Stomach (tissue), 8 donors: ENCODE measurements at regions not wholly inside any gene's neighbourhood (a gene's known extent, or its start where the extent isn't known, plus 50 kb on each side); places are given as distances from the start of the nearest gene placed in this dataset.

Source experiments
- DNase-seq, 2 donors: peaks; one replicate each; pipeline versions ENCODE4 v3.0.0 to v3.0.0-alpha.2; 2013 to 2019
- H3K27ac ChIP-seq, 5 donors: fragments of 200-600 bp in 4 of 5; sonication (generic) in 4 of 5; one replicate each; pipeline ENCODE4 v1.5.1; 2013 to 2019; ENCODE audit warnings: mild to moderate bottlenecking in 1 of 5, moderate library complexity in 1 of 5
- H3K27me3 ChIP-seq, 3 donors: fragments of 200-600 bp; sonication (generic); one replicate each; pipeline ENCODE4 v1.5.1; 2017 to 2019; ENCODE audit warnings: mixed run types in 1 of 3
- H3K36me3 ChIP-seq, 4 donors: fragments of 200-600 bp; sonication (generic); 1 replicate in 3 of 4; 2 replicates in 1 of 4; pipeline ENCODE4 v1.5.1; 2016 to 2019
- H3K4me1 ChIP-seq, 4 donors: fragments of 200-600 bp; sonication (generic); one replicate each; pipeline ENCODE4 v1.5.1; 2016 to 2019
- H3K4me3 ChIP-seq, 4 donors: fragments of 200-600 bp; sonication (generic) in 3 of 4; one replicate each; pipeline ENCODE4 v1.5.1; 2016 to 2019; ENCODE audit warnings: mild to moderate bottlenecking in 1 of 4
- H3K9me3 ChIP-seq, 4 donors: fragments of 200-600 bp; sonication (generic); one replicate each; pipeline ENCODE4 v1.5.1; 2016 to 2019
- EP300 ChIP-seq: sonication (generic); formaldehyde crosslinking; IDR thresholded peaks from one replicate; pipeline ENCODE4 v1.6.1; 2017; ENCODE audit warnings: antibody characterized with exemption
- POLR2A ChIP-seq, 4 donors: fragments of 450-650 bp; IDR thresholded peaks; one replicate each; pipeline ENCODE4 v1.6.1; 2016; ENCODE audit warnings: antibody characterized with exemption in 4 of 4, control low read depth in 2 of 4, mild to moderate bottlenecking in 1 of 4, moderate library complexity in 1 of 4
- POLR2AphosphoS5 ChIP-seq, 3 donors: sonication (generic); formaldehyde crosslinking; IDR thresholded peaks; one replicate each; pipeline ENCODE4 v1.6.1; 2016; ENCODE audit warnings: antibody characterized with exemption in 3 of 3
- WGBS, 5 donors: extraction: QIAGEN DNeasy Blood & Tissue Kit in 3 of 5; methylation state at CpG; one replicate each; pipeline versions ENCODE4 v1.1.5 to v1.1.7; 2013 to 2018; 5-methylcytosine and 5-hydroxymethylcytosine counted together
- intact Hi-C: fragments of 100-400 bp; cut with DNase I; formaldehyde crosslinking; loops from one replicate; pipeline ENCODE4 v1.15.1; 2023; ENCODE audit warnings: low total_unique reads
- TF ChIP-seq, protein P1 (sequence below), 7 experiments: fragments of 450-650 bp in 4 of 7; fragments of 200-600 bp in 3 of 7; sonication (generic) in 3 of 7; IDR thresholded peaks; one replicate each; pipeline ENCODE4 v1.5.1; 2016 to 2019; ENCODE audit warnings: antibody characterized with exemption in 7 of 7, control low read depth in 2 of 7, mild to moderate bottlenecking in 1 of 7
- donor health status: healthy with polysubstance abuse.
- donor health status: Bipolar disorder and iron deficiency.
- donor health status: healthy.

DNA sequence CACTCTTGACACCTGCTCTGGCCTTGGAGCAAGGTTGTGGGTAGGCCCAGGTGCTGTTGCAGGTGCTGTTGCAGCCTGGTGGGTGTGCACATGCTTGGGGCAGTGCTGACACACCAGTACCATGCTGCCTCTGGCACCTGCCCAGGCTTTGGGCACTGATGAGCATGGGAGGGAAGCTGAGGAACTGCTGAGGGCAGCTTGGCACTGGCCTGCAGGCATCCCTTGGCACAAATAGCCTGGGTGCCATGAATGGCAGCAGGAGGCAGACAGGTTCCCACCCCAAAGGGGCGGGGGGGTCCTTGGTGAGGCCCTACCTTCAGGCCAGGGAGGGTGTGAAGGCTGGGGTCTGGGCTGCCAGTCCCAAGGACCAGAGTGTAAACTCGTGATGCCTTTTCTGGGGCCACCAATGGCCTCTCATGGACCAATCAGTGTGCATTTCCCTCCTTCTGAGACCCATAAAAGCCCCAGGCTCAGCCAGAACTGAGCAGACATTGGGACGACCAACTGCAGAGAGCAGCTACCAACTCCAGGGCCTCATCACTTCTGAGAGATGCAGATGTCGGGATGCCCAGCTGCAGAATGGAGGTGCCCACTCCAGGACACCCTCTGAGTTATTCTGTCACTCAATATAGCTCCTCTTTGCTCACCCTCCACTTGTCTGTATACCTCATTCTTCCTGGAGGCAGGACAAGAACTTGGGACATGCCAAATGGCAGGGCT, 547.4 kb downstream of the ZWINT start:
- intact Hi-C loops, result no loop called here
- H3K27ac ChIP-seq, result no peak overlapping the region
- H3K27me3 ChIP-seq, result no peaks in the 10 kb centered on the region
- H3K36me3 ChIP-seq, result no peaks in the 10 kb centered on the region
- DNase-seq, result no peak
- H3K9me3 ChIP-seq, result peaks cover 0 to 22% (median 12%) of the 10 kb centered on the region in 4 donors
- H3K4me1 ChIP-seq, result no peaks in the 10 kb centered on the region
- WGBS, 5 donors, result 40 to 76% (median 55%) methylated on average over 3 to 4 of the region's 4 CpGs
- H3K4me3 ChIP-seq, result no peak overlapping the region
- TF ChIP-seq POLR2A (IDR thresholded peaks at IDR 0.05) (no peak), POLR2AphosphoS5 (IDR thresholded peaks at IDR 0.05) (no peak), EP300 (no peak)
- TF ChIP-seq, protein P1, sequence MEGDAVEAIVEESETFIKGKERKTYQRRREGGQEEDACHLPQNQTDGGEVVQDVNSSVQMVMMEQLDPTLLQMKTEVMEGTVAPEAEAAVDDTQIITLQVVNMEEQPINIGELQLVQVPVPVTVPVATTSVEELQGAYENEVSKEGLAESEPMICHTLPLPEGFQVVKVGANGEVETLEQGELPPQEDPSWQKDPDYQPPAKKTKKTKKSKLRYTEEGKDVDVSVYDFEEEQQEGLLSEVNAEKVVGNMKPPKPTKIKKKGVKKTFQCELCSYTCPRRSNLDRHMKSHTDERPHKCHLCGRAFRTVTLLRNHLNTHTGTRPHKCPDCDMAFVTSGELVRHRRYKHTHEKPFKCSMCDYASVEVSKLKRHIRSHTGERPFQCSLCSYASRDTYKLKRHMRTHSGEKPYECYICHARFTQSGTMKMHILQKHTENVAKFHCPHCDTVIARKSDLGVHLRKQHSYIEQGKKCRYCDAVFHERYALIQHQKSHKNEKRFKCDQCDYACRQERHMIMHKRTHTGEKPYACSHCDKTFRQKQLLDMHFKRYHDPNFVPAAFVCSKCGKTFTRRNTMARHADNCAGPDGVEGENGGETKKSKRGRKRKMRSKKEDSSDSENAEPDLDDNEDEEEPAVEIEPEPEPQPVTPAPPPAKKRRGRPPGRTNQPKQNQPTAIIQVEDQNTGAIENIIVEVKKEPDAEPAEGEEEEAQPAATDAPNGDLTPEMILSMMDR (IDR thresholded peaks at IDR 0.05), result no peak

DNA sequence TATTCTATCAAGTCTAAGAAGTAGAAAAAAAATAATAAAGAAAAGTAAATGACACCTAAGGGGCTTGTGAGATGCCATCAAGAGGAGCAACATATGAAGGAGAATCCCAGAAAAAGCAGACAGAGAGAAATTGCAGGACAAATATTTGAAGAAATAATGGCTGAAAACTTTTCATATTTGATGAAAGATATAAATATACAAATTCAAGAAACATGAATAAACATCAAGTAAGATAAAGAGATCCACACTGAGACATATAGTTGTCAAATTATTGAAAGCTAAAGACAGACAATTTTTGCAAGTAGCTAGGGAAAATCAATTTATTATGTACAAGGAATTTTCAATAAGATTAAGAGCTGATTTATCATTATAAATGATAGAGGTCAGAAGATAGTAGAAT, 558.0 kb downstream of the ZWINT start:
- H3K4me1 ChIP-seq, result no peaks in the 10 kb centered on the region
- DNase-seq, result no peak
- no peaks in the 10 kb centered on the region for H3K27me3 ChIP-seq
- TF ChIP-seq EP300 (no peak), POLR2AphosphoS5 (IDR thresholded peaks at IDR 0.05) (no peak), POLR2A (IDR thresholded peaks at IDR 0.05) (no peak)
- TF ChIP-seq, protein P1 (IDR thresholded peaks at IDR 0.05), result no peak
- H3K27ac ChIP-seq, result no peak overlapping the region
- no peak overlapping the region for H3K4me3 ChIP-seq
- no peaks in the 10 kb centered on the region for H3K9me3 ChIP-seq
- H3K36me3 ChIP-seq, result no peaks in the 10 kb centered on the region
- intact Hi-C loops, result no loop called here

DNA sequence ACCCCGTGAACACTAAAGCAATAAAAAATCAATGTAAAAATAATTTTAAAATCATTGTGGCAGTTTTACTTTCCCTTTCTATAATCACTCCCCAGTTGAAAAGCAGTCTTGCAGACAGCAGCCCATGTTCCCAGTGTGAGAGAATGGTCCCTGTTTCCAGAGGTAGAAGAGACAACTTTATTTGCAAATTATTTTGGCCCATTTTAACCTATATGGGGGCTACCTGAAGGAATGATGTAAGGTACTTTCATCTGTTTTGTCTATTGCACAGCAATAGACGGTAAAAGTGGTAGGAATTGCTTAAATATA, 559.8 kb downstream of the ZWINT start:
- H3K27me3 ChIP-seq, result no peaks in the 10 kb centered on the region
- H3K4me3 ChIP-seq, result no peak overlapping the region
- no peaks in the 10 kb centered on the region for H3K36me3 ChIP-seq
- DNase-seq, result no peak
- no peak overlapping the region for H3K27ac ChIP-seq
- no peaks in the 10 kb centered on the region for H3K9me3 ChIP-seq
- H3K4me1 ChIP-seq, result no peaks in the 10 kb centered on the region
- intact Hi-C loops, result no loop called here
- TF ChIP-seq POLR2A (IDR thresholded peaks at IDR 0.05) (no peak), EP300 (no peak), POLR2AphosphoS5 (IDR thresholded peaks at IDR 0.05) (no peak)
- TF ChIP-seq, protein P1 (IDR thresholded peaks at IDR 0.05), result no peak
- 62 to 81% (median 72%) methylated on average over 2 of the region's 2 CpGs for WGBS, 5 donors

DNA sequence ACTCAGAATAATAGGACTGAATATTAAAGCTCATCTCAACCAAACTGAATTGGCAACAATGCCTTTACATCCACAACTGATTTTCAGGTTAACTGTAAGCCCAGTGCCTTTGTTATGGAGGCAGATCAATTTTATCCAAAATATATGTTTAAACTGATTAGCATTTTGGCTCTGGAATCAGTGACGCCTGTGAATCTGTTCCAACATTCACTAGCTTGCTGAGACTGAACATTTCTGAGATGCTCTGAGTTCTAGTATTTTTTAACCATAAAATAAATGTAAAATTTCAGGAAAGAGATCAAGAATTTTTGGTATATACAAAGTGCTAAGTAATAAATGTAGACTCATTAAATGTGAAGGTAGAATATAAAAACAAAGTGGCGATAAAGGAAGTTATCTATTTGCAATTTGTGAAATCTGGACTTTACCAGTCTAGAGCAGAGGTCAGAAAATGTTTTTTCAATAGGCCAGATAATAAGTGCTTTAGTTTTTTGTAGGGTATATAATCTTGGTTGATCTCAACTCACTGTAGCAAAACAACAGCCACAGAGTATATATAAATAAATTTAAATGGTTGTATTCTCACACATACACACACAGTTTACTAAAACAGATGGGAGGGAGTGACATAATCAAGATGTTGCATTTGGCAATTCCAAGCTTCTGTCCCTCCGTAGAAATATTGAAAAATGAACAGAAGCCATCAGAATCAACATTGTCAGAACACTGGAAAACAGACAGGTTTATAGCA, 560.3 kb downstream of the ZWINT start:
- Histone ChIP-seq H3K4me3 (no peak overlapping the region), H3K4me1 (no peaks in the 10 kb centered on the region), H3K27me3 (no peaks in the 10 kb centered on the region), H3K36me3 (no peaks in the 10 kb centered on the region), H3K27ac (no peak overlapping the region), H3K9me3 (no peaks in the 10 kb centered on the region)
- intact Hi-C loops, result no loop called here
- 57 to 79% (median 67%) methylated on average over 3 of the region's 3 CpGs for WGBS, 5 donors
- no peak for DNase-seq
- TF ChIP-seq POLR2A (IDR thresholded peaks at IDR 0.05) (no peak), POLR2AphosphoS5 (IDR thresholded peaks at IDR 0.05) (no peak), EP300 (no peak)
- TF ChIP-seq, protein P1 (IDR thresholded peaks at IDR 0.05), result no peak
